Stimulated activated CD4-positive, alpha-beta T cell treated with anti-CD3 and anti-CD28 coated beads, Interleukin-12 subunit alpha, Interleukin-12 subunit beta, amount 100 ng/mL, for 48 hours (primary cell): ENCODE measurements at regions not wholly inside any gene's neighbourhood (a gene's known extent, or its start where the extent isn't known, plus 50 kb on each side); places are given as distances from the start of the nearest gene placed in this dataset.
"Not testable (repeated sequence)": the region's sequence is repeated elsewhere in the genome, so short reads cannot be mapped to it uniquely, and the experiment has no call there.

ENCODE experiments used
- DNase-seq, 3 donors: peaks; one replicate each; pipeline ENCODE4 v3.0.0-alpha.2; 2020; ENCODE audit warnings: low read depth in 2 of 3, low spot score in 1 of 3

- DNase-seq = not testable (repeated sequence)
These were observed 80.3 kb downstream of the ANXA5 start for GRCh38 chr4:121616449-121616848.

DNA sequence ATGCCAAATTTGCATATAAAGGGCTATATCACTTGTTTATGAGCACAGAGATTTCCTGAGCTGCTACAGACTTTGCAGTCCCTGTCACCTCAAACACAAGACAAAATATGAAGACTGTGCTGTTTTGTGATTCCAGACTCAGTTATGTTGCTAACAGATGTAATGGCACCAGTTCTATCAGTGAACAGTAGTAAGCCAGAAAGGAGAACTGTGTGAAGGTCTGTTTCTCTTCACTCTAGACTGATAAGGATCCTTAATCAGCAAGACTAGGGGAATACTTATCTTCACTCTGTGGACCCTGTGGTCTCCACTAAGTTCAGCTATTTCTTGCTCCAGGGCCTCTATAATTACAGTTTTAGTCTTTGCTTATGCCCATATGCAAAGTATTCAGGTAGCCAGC lies 82.7 kb downstream of the ANXA5 start:
- DNase-seq = no peak

- no peak for DNase-seq
These were observed 97.7 kb downstream of the ANXA5 start for GRCh38 chr4:121599049-121599448.

- DNase-seq = peak in 2 of 3 donors; percentile 1 to 9
These were observed 99.3 kb downstream of the ANXA5 start for GRCh38 chr4:121597346-121597934.

GRCh38 chr4:121594796-121595526 lies 101.8 kb downstream of the ANXA5 start:
- DNase-seq = no peak

DNA sequence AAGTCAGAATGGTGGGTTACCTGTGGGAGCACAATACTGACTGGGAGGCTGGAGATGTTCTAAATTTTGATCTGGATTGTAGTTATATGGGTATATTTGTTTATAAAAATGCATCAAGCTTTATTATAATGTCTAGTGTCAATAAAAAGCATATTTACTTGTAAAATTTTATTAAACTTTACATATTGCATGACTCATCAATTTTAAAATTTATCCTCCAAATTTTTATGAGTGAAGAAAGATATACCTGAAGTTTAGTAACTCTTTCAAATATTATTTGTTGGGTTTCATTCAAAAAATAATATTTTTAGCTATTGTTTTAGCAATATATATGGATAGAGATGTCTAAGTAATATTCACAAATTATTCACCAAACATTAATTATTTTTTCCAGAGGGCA lies 103.0 kb downstream of the ANXA5 start:
- DNase-seq = no peak

- DNase-seq = not testable (repeated sequence)
These were observed 104.5 kb downstream of the ANXA5 start for GRCh38 chr4:121592257-121592656.

DNA sequence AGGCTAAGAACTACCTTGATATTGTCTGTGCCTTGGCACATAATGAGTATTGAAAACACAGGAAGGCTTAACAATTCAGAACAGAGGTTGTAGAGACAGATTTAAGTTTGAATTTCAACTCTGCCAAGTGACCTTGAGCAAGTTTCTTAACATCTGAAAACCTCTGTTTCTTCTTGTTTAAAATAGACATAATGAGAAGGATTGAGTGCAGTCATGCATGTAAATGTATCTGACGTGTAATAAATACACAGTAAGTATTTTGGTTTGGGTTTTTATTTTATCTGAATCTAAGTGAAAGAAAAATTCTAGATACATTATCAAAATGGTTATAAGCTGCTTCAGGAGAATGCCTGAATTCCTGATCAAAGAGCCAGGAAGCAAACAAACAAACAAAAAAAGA lies 111.9 kb downstream of the ANXA5 start:
- DNase-seq = no peak

- DNase-seq = no peak
These were observed 113.4 kb downstream of the ANXA5 start for GRCh38 chr4:121583396-121583795.

- DNase-seq = no peak
These were observed 114.5 kb downstream of the ANXA5 start for GRCh38 chr4:121582296-121582695.

- DNase-seq = not testable (repeated sequence)
These were observed 121.4 kb downstream of the ANXA5 start for GRCh38 chr4:121575392-121575791.

- DNase-seq = no peak
These were observed 122.2 kb downstream of the ANXA5 start for GRCh38 chr4:121574618-121575017.

DNA sequence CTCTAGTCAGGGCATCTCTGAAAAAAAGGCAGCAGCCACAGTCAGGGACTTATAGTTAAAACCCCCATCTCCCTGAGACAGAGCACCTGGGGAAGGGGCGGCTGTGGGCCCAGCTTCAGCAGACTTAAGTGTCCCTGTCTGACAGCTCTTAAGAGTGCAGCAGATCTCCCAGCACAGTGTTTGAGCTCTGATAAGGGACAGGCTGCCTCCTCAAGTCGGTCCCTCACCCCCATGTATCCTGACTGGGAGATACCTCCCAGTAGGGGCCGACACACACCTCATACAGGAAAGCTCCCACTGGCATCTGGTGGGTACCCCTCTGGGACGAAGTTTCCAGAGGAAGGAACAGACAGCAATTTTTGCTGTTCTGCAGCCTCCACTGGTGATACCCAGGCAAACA lies 129.0 kb downstream of the ANXA5 start:
- DNase-seq = no peak

GRCh38 chr4:121564840-121565375 lies 131.9 kb downstream of the ANXA5 start:
- no peak for DNase-seq

- no peak for DNase-seq
These were observed 134.0 kb downstream of the ANXA5 start for GRCh38 chr4:121562811-121563210.

DNA sequence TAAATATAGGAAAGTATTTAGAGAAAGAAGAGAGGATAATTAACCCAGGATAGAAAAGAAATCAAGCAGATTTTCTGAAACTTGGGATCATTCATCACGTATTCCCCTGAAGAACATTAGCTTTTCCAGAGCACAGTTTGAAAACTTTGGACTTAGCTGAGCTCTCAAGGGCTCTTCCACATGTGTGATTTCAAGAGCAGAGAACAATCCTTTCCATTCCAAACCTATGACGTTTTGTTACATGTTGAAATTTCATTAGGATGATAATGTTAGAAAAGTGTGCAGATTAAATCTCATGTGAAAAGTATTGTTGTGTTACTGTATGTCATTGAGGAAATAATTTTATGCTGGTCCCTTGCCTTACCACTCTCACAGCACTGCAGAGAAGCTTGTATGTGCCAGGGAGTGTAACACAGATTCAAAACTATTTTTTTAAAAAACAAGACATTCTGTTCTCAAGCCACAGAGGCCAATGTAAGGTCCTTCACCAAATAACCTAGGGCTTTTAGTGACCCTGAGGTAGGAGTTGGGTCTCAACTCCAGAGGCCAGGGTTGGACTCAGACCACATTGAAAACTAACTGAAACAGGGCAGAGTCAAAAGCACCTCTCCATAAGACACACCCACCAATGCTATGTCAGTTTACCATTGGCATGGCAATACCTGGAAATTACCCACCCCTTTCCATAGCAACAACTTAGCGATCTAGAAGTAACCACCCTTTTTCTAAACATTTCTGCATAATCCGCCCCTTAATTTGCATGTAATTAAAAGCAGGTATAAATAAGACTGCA lies 141.3 kb downstream of the ANXA5 start:
- no peak for DNase-seq

DNA sequence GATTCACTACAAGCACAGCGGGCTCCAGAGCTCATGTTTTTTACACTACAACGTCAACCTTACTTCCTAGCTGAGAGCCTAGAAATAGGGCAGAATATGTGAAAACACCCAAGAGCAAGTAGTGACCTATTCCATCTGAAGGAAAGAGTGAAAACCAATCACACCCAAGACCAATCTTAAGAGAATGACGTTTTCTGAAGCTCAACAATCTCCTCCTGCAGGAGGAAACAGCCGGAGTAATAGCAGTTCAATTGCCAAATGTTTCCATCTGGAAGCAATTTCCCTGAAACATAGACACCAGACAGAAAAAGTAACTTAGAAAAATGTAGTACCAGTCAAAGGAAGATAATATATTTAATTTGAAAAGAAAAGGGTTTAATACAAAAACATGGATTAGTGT lies 142.4 kb downstream of the ANXA5 start:
- DNase-seq = no peak

- DNase-seq = no peak
These were observed 144.9 kb downstream of the ANXA5 start for GRCh38 chr4:121551881-121552280.

DNA sequence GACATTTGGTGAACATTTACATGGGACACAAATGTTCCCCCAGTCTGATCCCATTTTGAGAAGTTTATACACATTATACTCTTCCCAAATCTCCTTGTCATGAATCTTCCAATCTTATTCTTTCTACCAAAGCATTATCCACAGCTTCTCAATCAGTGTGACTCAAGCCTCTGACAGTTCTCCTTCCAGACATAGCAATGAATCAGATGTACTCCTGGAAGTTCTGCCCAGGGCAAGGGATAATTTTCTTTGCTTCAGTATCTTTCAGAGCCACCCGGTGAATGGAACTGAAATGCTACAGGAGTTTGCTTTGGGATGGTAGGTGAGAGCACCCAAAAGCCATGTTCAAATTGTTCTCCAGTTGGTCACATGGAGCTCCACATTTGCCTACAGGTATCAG lies 145.5 kb downstream of the ANXA5 start:
- no peak for DNase-seq

DNA sequence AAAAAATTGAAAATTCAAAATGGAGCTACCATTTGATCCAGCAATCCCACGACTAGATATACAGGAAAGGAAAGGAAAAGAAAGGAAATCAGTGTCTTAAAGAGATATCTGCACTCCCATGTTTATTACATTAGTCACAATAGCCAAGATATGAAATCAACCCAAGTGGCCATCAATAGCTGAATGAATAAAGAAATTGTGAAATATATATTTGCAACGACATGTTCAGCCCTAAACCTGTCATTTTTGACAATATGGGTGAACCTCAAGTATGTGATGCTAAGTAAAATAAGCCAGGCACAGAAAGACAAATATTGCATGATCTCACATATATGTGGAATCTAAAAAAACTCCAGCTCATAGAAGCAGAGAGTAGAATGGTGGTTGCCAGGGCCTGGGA lies 155.1 kb downstream of the ANXA5 start:
- no peak for DNase-seq

DNA sequence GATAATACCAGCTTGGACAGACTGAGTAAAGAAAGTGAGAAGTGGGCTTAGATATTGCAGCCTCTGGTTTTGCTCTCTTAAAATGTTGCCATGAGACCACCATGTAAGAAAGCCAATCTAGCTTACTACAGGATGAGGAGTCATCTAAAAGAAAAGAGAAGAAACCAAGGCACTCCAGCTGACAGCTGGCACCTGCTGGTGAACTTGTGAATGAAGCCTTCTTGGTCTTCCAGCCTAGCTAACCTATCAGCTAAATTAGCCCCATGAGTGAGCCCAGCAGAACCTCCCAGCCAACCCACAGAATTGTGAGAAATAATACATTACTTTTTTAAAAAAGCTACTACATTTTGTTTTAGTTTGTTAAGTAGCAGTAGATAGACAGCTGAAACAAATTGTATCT lies 154.5 kb upstream of the QRFPR start:
- DNase-seq = no peak

GRCh38 chr4:121534187-121534586 lies 153.4 kb upstream of the QRFPR start:
- DNase-seq = no peak
